Peyer's patch (tissue), 4 donors: ENCODE measurements at regions not wholly inside any gene's neighbourhood (a gene's known extent, or its start where the extent isn't known, plus 50 kb on each side); places are given as distances from the start of the nearest gene placed in this dataset.

Experiments used
- POLR2A ChIP-seq, 2 donors: fragments of 450-650 bp; IDR thresholded peaks; one replicate each; pipeline ENCODE4 v1.5.1; 2017; ENCODE audit warnings: antibody characterized with exemption in 2 of 2, mild to moderate bottlenecking in 2 of 2, moderate library complexity in 2 of 2
- TF ChIP-seq, protein P1 (sequence below), 6 experiments: fragments of 450-650 bp in 4 of 6; fragments of 200-600 bp in 2 of 6; sonication (generic) in 1 of 6; IDR thresholded peaks; one replicate each; pipeline ENCODE4 v1.5.1; 2017 to 2019; ENCODE audit warnings: antibody characterized with exemption in 6 of 6, mild to moderate bottlenecking in 3 of 6, moderate library complexity in 1 of 6

DNA sequence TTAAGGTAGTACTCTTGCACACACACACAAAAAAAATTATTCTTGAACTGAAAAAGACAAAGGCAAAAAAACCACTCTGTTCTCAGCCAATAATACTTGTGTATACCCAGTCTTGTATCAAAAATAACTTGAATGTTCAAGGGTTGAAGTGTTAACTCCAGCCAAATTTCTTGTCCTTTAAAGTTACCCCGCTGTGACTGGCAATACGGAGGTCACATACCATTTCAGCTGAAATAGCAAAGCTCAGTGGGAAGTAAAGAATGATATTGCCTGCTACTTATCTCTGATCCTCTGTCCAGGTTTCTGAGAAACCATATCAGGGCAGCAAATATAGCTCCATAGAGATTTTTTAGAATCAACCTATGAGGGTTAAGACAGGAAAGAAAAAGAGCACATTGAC lies 167.4 kb downstream of the C12orf50 start:
- TF ChIP-seq, protein P1, sequence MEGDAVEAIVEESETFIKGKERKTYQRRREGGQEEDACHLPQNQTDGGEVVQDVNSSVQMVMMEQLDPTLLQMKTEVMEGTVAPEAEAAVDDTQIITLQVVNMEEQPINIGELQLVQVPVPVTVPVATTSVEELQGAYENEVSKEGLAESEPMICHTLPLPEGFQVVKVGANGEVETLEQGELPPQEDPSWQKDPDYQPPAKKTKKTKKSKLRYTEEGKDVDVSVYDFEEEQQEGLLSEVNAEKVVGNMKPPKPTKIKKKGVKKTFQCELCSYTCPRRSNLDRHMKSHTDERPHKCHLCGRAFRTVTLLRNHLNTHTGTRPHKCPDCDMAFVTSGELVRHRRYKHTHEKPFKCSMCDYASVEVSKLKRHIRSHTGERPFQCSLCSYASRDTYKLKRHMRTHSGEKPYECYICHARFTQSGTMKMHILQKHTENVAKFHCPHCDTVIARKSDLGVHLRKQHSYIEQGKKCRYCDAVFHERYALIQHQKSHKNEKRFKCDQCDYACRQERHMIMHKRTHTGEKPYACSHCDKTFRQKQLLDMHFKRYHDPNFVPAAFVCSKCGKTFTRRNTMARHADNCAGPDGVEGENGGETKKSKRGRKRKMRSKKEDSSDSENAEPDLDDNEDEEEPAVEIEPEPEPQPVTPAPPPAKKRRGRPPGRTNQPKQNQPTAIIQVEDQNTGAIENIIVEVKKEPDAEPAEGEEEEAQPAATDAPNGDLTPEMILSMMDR (IDR thresholded peaks at IDR 0.05): no peak
- TF ChIP-seq POLR2A (IDR thresholded peaks at IDR 0.05): no peak
